WTC11 (cell line): ENCODE measurements at regions not wholly inside any gene's neighbourhood (a gene's known extent, or its start where the extent isn't known, plus 50 kb on each side); places are given as distances from the start of the nearest gene placed in this dataset.

Source experiments
- ATAC-seq: fragments of 200-7000 bp; cut with Tn5 transposase; 2 replicates; pipeline ENCODE4 v1.10.0; 2021; ENCODE audit warnings: mild to moderate bottlenecking, moderate library complexity
- CTCF ChIA-PET: fragments of 300-600 bp; sonication (Branson Sonifier 250); formaldehyde crosslinking; loops from one replicate; lab custom pipeline; 2021; ENCODE audit warnings: antibody characterized with exemption; lab: Charles Lee
- POLR2A ChIA-PET: fragments of 350-600 bp; sonication (Branson Sonifier 250); formaldehyde crosslinking; loops from one replicate; lab custom pipeline; 2021; ENCODE audit warnings: antibody characterized with exemption; lab: Charles Lee
- DNase-seq: peaks from one replicate; pipeline ENCODE4 v3.0.0; 2021; ENCODE audit warnings: low spot score
- H3K27ac Mint-ChIP-seq: 2 replicates; pipeline ENCODE4 v1.8.0; 2021; ENCODE audit warnings: mixed read lengths
- H3K27me3 Mint-ChIP-seq: 2 replicates; pipeline ENCODE4 v1.8.0; 2021; ENCODE audit warnings: low read depth, mild to moderate bottlenecking, moderate library complexity, mixed read lengths
- H3K36me3 Mint-ChIP-seq: 2 replicates; pipeline ENCODE4 v1.8.0; 2021; ENCODE audit warnings: mixed read lengths
- H3K4me1 Mint-ChIP-seq: 2 replicates; pipeline ENCODE4 v1.8.0; 2022; ENCODE audit warnings: mixed read lengths
- H3K4me3 Mint-ChIP-seq: 2 replicates; pipeline ENCODE4 v1.8.0; 2021; ENCODE audit warnings: mild to moderate bottlenecking, moderate library complexity, mixed read lengths
- H3K9me3 Mint-ChIP-seq: 2 replicates; pipeline ENCODE4 v1.8.0; 2021; ENCODE audit warnings: mixed read lengths
- ETV6 ChIP-seq: sonication (generic); formaldehyde crosslinking; IDR thresholded peaks from 2 replicates; pipeline ENCODE4 v1.8.1; 2022; ENCODE audit warnings: mild to moderate bottlenecking, missing genetic modification reagents
- JAZF1 ChIP-seq: fragments of 250-450 bp; sonication (Bioruptor Pico); IDR thresholded peaks from 2 replicates; pipeline ENCODE4 v1.9.0; 2021; ENCODE audit warnings: moderate library complexity, mild to moderate bottlenecking, inconsistent platforms
- KAT7 ChIP-seq: sonication (generic); formaldehyde crosslinking; IDR thresholded peaks from 2 replicates; pipeline ENCODE4 v1.8.1; 2023; ENCODE audit warnings: missing genetic modification reagents, mild to moderate bottlenecking, borderline replicate concordance
- MXD4 ChIP-seq: fragments of 250-450 bp; sonication (Bioruptor Pico); IDR thresholded peaks from 2 replicates; pipeline ENCODE4 v1.8.0; 2021; ENCODE audit warnings: mild to moderate bottlenecking, moderate library complexity, borderline replicate concordance
- NR2C2 ChIP-seq: sonication (generic); formaldehyde crosslinking; IDR thresholded peaks from 2 replicates; pipeline ENCODE4 v1.8.0; 2022; ENCODE audit warnings: mild to moderate bottlenecking, missing genetic modification reagents
- OVOL2 ChIP-seq: fragments of 250-450 bp; sonication (Bioruptor Pico); IDR thresholded peaks from 2 replicates; pipeline ENCODE4 v1.9.0; 2021; ENCODE audit warnings: mild to moderate bottlenecking, borderline replicate concordance
- PRRX2 ChIP-seq: fragments of 250-450 bp; sonication (Bioruptor Pico); IDR thresholded peaks from 2 replicates; pipeline ENCODE4 v1.8.0; 2021; ENCODE audit warnings: mild to moderate bottlenecking
- ZNF219 ChIP-seq: sonication (generic); formaldehyde crosslinking; IDR thresholded peaks from 2 replicates; pipeline ENCODE4 v1.8.0; 2023; ENCODE audit warnings: missing genetic modification reagents, mild to moderate bottlenecking, borderline replicate concordance
- ZNF396 ChIP-seq: fragments of 250-450 bp; sonication (Bioruptor Pico); IDR thresholded peaks from 2 replicates; pipeline ENCODE4 v1.8.0; 2021; ENCODE audit warnings: mild to moderate bottlenecking, moderate library complexity, borderline replicate concordance
- ZNF416 ChIP-seq: fragments of 250-450 bp; sonication (Bioruptor Pico); IDR thresholded peaks from 2 replicates; pipeline ENCODE4 v1.9.0; 2021; ENCODE audit warnings: mild to moderate bottlenecking, inconsistent platforms
- ZNF423 ChIP-seq: fragments of 250-450 bp; sonication (Bioruptor Pico); IDR thresholded peaks from 2 replicates; pipeline ENCODE4 v2.1.2; 2022; ENCODE audit warnings: mild to moderate bottlenecking, moderate library complexity
- TF ChIP-seq, protein P1 (sequence below): sonication (generic); formaldehyde crosslinking; conservative IDR thresholded peaks from 2 replicates; pipeline ENCODE4 v1.8.1; 2023; ENCODE audit warnings: mild to moderate bottlenecking, low read depth, missing genetic modification reagents, moderate library complexity
- TF ChIP-seq, protein P2 (sequence below): sonication (generic); formaldehyde crosslinking; IDR thresholded peaks from 2 replicates; pipeline ENCODE4 v1.8.0; 2022; ENCODE audit warnings: mild to moderate bottlenecking, missing genetic modification reagents
- TF ChIP-seq, protein P3 (sequence below): sonication (generic); formaldehyde crosslinking; IDR thresholded peaks from 2 replicates; pipeline ENCODE4 v1.8.0; 2022; ENCODE audit warnings: mild to moderate bottlenecking, missing genetic modification reagents
- TF ChIP-seq, protein P4 (sequence below): sonication (generic); formaldehyde crosslinking; IDR thresholded peaks from 2 replicates; pipeline ENCODE4 v1.8.1; 2023; ENCODE audit warnings: mild to moderate bottlenecking, missing genetic modification reagents
- TF ChIP-seq, protein P5 (sequence below): sonication (generic); formaldehyde crosslinking; IDR thresholded peaks from 2 replicates; pipeline ENCODE4 v1.8.1; 2022; ENCODE audit warnings: low read depth, mild to moderate bottlenecking, moderate library complexity, missing genetic modification reagents, borderline replicate concordance
- TF ChIP-seq, protein P6 (sequence below): sonication (generic); formaldehyde crosslinking; IDR thresholded peaks from 2 replicates; pipeline ENCODE4 v1.8.1; 2023; ENCODE audit warnings: mild to moderate bottlenecking, moderate library complexity, missing genetic modification reagents
- TF ChIP-seq, protein P7 (sequence below): sonication (generic); formaldehyde crosslinking; IDR thresholded peaks from 2 replicates; pipeline ENCODE4 v1.8.1; 2023; ENCODE audit warnings: mild to moderate bottlenecking, missing genetic modification reagents, borderline replicate concordance

DNA sequence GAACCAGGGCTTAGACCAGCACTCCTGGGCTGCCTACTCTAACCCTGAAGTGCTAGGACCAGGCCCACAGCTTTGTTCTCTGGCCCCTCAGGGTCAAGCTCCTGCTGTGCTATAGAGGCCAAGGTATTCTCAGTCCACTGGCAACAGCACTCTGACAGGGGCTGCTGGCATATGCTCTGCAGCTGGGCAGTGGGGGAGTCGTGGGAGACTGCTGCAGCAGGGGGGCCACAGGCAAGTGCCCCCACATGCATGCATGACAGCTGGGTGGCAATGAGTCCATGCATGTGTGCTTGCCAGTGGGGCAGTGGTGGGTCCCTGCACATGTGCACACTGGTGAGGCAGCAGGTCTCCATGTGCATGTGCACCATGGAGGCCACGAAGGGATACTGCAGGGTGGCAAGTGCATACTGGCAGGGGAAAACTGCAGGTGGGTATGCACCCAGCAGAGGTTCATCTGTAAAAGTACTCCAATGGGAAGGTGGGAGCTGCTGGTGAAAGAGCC, 364.9 kb upstream of the IRAK1BP1 start:
- H3K36me3 Mint-ChIP-seq: peaks cover 7% of the 10 kb centered on the region
- no peak for DNase-seq
- POLR2A ChIA-PET: no interaction called here
- no peak for TF ChIP-seq ZNF219 (CRISPR knock-in tag)
- TF ChIP-seq ZNF416 (CRISPR knock-in tag): no peak
- TF ChIP-seq, protein P1, sequence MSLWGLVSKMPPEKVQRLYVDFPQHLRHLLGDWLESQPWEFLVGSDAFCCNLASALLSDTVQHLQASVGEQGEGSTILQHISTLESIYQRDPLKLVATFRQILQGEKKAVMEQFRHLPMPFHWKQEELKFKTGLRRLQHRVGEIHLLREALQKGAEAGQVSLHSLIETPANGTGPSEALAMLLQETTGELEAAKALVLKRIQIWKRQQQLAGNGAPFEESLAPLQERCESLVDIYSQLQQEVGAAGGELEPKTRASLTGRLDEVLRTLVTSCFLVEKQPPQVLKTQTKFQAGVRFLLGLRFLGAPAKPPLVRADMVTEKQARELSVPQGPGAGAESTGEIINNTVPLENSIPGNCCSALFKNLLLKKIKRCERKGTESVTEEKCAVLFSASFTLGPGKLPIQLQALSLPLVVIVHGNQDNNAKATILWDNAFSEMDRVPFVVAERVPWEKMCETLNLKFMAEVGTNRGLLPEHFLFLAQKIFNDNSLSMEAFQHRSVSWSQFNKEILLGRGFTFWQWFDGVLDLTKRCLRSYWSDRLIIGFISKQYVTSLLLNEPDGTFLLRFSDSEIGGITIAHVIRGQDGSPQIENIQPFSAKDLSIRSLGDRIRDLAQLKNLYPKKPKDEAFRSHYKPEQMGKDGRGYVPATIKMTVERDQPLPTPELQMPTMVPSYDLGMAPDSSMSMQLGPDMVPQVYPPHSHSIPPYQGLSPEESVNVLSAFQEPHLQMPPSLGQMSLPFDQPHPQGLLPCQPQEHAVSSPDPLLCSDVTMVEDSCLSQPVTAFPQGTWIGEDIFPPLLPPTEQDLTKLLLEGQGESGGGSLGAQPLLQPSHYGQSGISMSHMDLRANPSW: no peak
- TF ChIP-seq ETV6: no peak
- TF ChIP-seq, protein P2, sequence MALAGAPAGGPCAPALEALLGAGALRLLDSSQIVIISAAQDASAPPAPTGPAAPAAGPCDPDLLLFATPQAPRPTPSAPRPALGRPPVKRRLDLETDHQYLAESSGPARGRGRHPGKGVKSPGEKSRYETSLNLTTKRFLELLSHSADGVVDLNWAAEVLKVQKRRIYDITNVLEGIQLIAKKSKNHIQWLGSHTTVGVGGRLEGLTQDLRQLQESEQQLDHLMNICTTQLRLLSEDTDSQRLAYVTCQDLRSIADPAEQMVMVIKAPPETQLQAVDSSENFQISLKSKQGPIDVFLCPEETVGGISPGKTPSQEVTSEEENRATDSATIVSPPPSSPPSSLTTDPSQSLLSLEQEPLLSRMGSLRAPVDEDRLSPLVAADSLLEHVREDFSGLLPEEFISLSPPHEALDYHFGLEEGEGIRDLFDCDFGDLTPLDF (CRISPR knock-in tag): no peak
- no peak for TF ChIP-seq JAZF1 (CRISPR knock-in tag)
- TF ChIP-seq NR2C2 (CRISPR knock-in tag): no peak
- TF ChIP-seq, protein P3, sequence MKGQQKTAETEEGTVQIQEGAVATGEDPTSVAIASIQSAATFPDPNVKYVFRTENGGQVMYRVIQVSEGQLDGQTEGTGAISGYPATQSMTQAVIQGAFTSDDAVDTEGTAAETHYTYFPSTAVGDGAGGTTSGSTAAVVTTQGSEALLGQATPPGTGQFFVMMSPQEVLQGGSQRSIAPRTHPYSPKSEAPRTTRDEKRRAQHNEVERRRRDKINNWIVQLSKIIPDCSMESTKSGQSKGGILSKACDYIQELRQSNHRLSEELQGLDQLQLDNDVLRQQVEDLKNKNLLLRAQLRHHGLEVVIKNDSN (CRISPR knock-in tag): no peak
- TF ChIP-seq KAT7 (CRISPR knock-in tag): no peak
- TF ChIP-seq, protein P4, sequence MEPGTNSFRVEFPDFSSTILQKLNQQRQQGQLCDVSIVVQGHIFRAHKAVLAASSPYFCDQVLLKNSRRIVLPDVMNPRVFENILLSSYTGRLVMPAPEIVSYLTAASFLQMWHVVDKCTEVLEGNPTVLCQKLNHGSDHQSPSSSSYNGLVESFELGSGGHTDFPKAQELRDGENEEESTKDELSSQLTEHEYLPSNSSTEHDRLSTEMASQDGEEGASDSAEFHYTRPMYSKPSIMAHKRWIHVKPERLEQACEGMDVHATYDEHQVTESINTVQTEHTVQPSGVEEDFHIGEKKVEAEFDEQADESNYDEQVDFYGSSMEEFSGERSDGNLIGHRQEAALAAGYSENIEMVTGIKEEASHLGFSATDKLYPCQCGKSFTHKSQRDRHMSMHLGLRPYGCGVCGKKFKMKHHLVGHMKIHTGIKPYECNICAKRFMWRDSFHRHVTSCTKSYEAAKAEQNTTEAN (CRISPR knock-in tag): no peak
- TF ChIP-seq MXD4: no peak
- TF ChIP-seq, protein P5, sequence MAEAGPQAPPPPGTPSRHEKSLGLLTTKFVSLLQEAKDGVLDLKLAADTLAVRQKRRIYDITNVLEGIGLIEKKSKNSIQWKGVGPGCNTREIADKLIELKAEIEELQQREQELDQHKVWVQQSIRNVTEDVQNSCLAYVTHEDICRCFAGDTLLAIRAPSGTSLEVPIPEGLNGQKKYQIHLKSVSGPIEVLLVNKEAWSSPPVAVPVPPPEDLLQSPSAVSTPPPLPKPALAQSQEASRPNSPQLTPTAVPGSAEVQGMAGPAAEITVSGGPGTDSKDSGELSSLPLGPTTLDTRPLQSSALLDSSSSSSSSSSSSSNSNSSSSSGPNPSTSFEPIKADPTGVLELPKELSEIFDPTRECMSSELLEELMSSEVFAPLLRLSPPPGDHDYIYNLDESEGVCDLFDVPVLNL: no peak
- TF ChIP-seq ZNF423 (CRISPR knock-in tag): no peak
- TF ChIP-seq, protein P6, sequence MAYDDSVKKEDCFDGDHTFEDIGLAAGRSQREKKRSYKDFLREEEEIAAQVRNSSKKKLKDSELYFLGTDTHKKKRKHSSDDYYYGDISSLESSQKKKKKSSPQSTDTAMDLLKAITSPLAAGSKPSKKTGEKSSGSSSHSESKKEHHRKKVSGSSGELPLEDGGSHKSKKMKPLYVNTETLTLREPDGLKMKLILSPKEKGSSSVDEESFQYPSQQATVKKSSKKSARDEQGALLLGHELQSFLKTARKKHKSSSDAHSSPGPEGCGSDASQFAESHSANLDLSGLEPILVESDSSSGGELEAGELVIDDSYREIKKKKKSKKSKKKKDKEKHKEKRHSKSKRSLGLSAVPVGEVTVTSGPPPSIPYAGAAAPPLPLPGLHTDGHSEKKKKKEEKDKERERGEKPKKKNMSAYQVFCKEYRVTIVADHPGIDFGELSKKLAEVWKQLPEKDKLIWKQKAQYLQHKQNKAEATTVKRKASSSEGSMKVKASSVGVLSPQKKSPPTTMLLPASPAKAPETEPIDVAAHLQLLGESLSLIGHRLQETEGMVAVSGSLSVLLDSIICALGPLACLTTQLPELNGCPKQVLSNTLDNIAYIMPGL (CRISPR knock-in tag): no peak
- TF ChIP-seq, protein P7, sequence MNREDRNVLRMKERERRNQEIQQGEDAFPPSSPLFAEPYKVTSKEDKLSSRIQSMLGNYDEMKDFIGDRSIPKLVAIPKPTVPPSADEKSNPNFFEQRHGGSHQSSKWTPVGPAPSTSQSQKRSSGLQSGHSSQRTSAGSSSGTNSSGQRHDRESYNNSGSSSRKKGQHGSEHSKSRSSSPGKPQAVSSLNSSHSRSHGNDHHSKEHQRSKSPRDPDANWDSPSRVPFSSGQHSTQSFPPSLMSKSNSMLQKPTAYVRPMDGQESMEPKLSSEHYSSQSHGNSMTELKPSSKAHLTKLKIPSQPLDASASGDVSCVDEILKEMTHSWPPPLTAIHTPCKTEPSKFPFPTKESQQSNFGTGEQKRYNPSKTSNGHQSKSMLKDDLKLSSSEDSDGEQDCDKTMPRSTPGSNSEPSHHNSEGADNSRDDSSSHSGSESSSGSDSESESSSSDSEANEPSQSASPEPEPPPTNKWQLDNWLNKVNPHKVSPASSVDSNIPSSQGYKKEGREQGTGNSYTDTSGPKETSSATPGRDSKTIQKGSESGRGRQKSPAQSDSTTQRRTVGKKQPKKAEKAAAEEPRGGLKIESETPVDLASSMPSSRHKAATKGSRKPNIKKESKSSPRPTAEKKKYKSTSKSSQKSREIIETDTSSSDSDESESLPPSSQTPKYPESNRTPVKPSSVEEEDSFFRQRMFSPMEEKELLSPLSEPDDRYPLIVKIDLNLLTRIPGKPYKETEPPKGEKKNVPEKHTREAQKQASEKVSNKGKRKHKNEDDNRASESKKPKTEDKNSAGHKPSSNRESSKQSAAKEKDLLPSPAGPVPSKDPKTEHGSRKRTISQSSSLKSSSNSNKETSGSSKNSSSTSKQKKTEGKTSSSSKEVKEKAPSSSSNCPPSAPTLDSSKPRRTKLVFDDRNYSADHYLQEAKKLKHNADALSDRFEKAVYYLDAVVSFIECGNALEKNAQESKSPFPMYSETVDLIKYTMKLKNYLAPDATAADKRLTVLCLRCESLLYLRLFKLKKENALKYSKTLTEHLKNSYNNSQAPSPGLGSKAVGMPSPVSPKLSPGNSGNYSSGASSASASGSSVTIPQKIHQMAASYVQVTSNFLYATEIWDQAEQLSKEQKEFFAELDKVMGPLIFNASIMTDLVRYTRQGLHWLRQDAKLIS (CRISPR knock-in tag): no peak
- no peak for TF ChIP-seq ZNF396 (CRISPR knock-in tag)
- TF ChIP-seq PRRX2 (CRISPR knock-in tag): no peak
- no peak for TF ChIP-seq OVOL2 (CRISPR knock-in tag)
- no peak for ATAC-seq
- no peak overlapping the region for H3K27ac Mint-ChIP-seq
- H3K4me1 Mint-ChIP-seq: no peaks in the 10 kb centered on the region
- H3K4me3 Mint-ChIP-seq: no peak overlapping the region
- CTCF ChIA-PET: no interaction called here
- peaks cover 34% of the 10 kb centered on the region for H3K27me3 Mint-ChIP-seq
- H3K9me3 Mint-ChIP-seq: peaks cover 12% of the 10 kb centered on the region
